Peyer's patch (tissue), 4 donors: ENCODE measurements at regions not wholly inside any gene's neighbourhood (a gene's known extent, or its start where the extent isn't known, plus 50 kb on each side); places are given as distances from the start of the nearest gene placed in this dataset.
"Not testable (repeated sequence)": the region's sequence is repeated elsewhere in the genome, so short reads cannot be mapped to it uniquely, and the experiment has no call there.

Experiments
- DNase-seq, 3 donors: peaks; one replicate each; pipeline ENCODE4 v3.0.0-alpha.2; 2017 to 2019
- H3K27ac ChIP-seq, 4 donors: fragments of 200-600 bp; sonication (generic); one replicate each; pipeline ENCODE4 v1.5.1; 2016 to 2019
- H3K27me3 ChIP-seq, 2 donors: fragments of 200-600 bp; sonication (generic); one replicate each; pipeline ENCODE4 v1.5.1; 2019
- H3K36me3 ChIP-seq, 3 donors: fragments of 200-600 bp; sonication (generic); one replicate each; pipeline ENCODE4 v1.5.1; 2016 to 2019
- H3K4me1 ChIP-seq, 4 donors: fragments of 200-600 bp; sonication (generic); one replicate each; pipeline ENCODE4 v1.5.1; 2016 to 2019
- H3K4me3 ChIP-seq, 4 donors: fragments of 200-600 bp; sonication (generic); 1 replicate in 3 of 4; 2 replicates in 1 of 4; pipeline ENCODE4 v1.5.1; 2016 to 2019; ENCODE audit warnings: mild to moderate bottlenecking in 1 of 4
- H3K9me3 ChIP-seq, 4 donors: fragments of 200-600 bp; sonication (generic); one replicate each; pipeline ENCODE4 v1.5.1; 2016 to 2019; ENCODE audit warnings: mild to moderate bottlenecking in 1 of 4
- POLR2A ChIP-seq, 2 donors: fragments of 450-650 bp; IDR thresholded peaks; one replicate each; pipeline ENCODE4 v1.5.1; 2017; ENCODE audit warnings: antibody characterized with exemption in 2 of 2, mild to moderate bottlenecking in 2 of 2, moderate library complexity in 2 of 2
- TF ChIP-seq, protein P1 (sequence below), 6 experiments: fragments of 450-650 bp in 4 of 6; fragments of 200-600 bp in 2 of 6; sonication (generic) in 1 of 6; IDR thresholded peaks; one replicate each; pipeline ENCODE4 v1.5.1; 2017 to 2019; ENCODE audit warnings: antibody characterized with exemption in 6 of 6, mild to moderate bottlenecking in 3 of 6, moderate library complexity in 1 of 6

- no peak overlapping the region for H3K4me3 ChIP-seq
- H3K4me1 ChIP-seq = no peaks in the 10 kb centered on the region
- no peak for DNase-seq
- no peak for TF ChIP-seq POLR2A (IDR thresholded peaks at IDR 0.05)
- TF ChIP-seq, protein P1, sequence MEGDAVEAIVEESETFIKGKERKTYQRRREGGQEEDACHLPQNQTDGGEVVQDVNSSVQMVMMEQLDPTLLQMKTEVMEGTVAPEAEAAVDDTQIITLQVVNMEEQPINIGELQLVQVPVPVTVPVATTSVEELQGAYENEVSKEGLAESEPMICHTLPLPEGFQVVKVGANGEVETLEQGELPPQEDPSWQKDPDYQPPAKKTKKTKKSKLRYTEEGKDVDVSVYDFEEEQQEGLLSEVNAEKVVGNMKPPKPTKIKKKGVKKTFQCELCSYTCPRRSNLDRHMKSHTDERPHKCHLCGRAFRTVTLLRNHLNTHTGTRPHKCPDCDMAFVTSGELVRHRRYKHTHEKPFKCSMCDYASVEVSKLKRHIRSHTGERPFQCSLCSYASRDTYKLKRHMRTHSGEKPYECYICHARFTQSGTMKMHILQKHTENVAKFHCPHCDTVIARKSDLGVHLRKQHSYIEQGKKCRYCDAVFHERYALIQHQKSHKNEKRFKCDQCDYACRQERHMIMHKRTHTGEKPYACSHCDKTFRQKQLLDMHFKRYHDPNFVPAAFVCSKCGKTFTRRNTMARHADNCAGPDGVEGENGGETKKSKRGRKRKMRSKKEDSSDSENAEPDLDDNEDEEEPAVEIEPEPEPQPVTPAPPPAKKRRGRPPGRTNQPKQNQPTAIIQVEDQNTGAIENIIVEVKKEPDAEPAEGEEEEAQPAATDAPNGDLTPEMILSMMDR (IDR thresholded peaks at IDR 0.05) = no peak
- no peaks in the 10 kb centered on the region for H3K27me3 ChIP-seq
- no peaks in the 10 kb centered on the region for H3K9me3 ChIP-seq
- H3K27ac ChIP-seq = no peak overlapping the region
- no peaks in the 10 kb centered on the region for H3K36me3 ChIP-seq
These were observed 54.8 kb upstream of the HMGB1 start for GRCh38 chr13:30520571-30520970.

DNA sequence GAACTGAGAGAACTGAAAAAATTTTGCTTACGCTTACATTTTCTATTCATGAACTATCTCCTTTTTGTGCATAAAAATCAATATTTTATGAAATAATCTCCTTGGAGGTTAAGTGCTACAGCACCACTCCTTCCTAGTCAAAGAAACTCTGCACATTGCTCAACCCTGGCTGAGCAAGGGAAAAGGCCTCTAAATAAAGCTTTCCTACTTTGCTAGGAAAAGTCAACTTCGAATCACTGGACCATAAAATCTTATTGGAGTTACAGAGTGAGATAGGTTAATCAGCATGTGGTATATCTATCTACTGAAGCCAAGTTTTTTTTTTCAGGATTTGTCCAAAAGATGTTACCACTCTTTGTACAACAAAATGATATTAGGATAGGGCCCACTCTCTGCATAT is 57.5 kb upstream of the HMGB1 start:
- no peaks in the 10 kb centered on the region for H3K36me3 ChIP-seq
- TF ChIP-seq, protein P1 (IDR thresholded peaks at IDR 0.05) = no peak
- no peak for TF ChIP-seq POLR2A (IDR thresholded peaks at IDR 0.05)
- no peaks in the 10 kb centered on the region for H3K9me3 ChIP-seq
- no peaks in the 10 kb centered on the region for H3K27me3 ChIP-seq
- H3K4me3 ChIP-seq = no peak overlapping the region
- H3K4me1 ChIP-seq = no peaks in the 10 kb centered on the region
- H3K27ac ChIP-seq = no peak overlapping the region
- DNase-seq = no peak

- not testable (repeated sequence) for H3K27me3 ChIP-seq, H3K4me1 ChIP-seq, DNase-seq, H3K36me3 ChIP-seq, H3K27ac ChIP-seq, H3K4me3 ChIP-seq, H3K9me3 ChIP-seq
These were observed 58.1 kb upstream of the HMGB1 start for GRCh38 chr13:30523817-30524216.

DNA sequence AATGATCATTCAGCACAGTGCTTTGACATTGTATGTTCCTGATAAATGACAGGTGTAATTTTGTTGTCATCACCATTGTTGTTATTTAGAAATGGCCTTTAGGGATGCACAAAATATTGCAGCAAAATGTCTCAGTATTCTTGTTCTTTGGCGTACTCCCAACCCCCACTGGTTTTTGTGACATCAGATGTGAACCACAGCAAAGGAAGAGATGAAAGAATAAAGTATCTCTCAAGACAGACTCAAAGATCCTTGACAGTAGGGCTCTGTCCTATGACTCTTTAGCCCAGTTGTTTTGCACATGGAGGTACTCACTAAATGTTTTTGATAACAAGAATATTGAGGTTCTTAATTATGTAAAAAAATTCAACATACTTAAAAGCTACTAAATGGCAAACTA is 59.5 kb upstream of the HMGB1 start:
- DNase-seq, H3K36me3 ChIP-seq, H3K4me3 ChIP-seq, H3K9me3 ChIP-seq, H3K27me3 ChIP-seq, H3K4me1 ChIP-seq, H3K27ac ChIP-seq: not testable (repeated sequence)

DNA sequence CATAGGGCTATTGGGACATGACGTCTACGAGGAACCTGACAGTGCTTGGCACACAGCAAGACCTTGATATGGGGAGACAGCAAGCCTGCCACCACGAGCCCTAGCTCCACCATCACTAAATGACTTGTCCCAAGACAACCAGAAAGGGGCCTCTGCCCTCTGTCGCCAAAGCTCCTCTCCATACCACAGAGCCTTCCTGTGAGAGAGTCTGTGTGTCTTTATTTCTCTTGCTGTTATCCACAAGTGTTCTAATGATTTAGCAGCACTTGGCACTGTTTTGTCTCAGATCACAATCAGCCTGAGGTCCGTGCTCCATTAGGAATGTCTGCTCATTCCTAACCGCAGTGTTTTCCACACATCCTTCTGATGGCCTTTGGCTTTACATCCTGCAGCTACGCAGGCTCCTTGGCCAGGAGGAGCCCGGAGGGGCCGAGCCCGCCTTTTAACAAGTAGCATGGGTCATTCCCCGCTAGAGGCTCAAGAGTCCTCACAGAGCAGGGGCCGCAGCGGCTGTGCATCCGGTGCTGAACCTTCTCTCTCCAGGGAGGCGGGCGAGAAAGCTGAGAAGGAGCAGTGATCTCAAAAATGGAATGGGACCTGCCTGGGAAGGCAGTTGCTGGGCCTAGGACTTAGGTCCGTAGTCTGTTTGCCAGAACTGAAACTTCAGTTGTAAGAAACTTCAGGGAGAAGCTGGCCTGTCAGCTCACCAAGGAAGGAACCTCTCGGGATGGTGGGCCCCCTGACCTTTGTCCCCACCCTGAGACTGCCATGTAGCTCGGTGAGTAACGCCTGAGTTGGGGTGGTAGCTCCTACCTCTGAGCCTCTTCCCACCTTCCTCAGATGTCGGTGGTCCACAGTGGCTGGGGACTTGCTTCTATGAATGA is 61.1 kb upstream of the HMGB1 start:
- TF ChIP-seq, protein P1 (IDR thresholded peaks at IDR 0.05) = no peak
- TF ChIP-seq POLR2A (IDR thresholded peaks at IDR 0.05) = no peak
- no peaks in the 10 kb centered on the region for H3K36me3 ChIP-seq
- H3K4me3 ChIP-seq = no peak overlapping the region

GRCh38 chr13:30529085-30529834 is 63.5 kb upstream of the HMGB1 start:
- no peak overlapping the region for H3K27ac ChIP-seq
- H3K9me3 ChIP-seq = no peaks in the 10 kb centered on the region
- no peak for TF ChIP-seq POLR2A (IDR thresholded peaks at IDR 0.05)
- TF ChIP-seq, protein P1 (IDR thresholded peaks at IDR 0.05) = no peak
- H3K27me3 ChIP-seq = no peaks in the 10 kb centered on the region
- no peak overlapping the region for H3K4me3 ChIP-seq
- DNase-seq = no peak
- no peaks in the 10 kb centered on the region for H3K36me3 ChIP-seq
- no peaks in the 10 kb centered on the region for H3K4me1 ChIP-seq

More for the DNA sequence above, 61.1 kb upstream of the HMGB1 start:
- Histone ChIP-seq H3K9me3 (no peaks in the 10 kb centered on the region), H3K27ac (no peak overlapping the region), H3K27me3 (no peaks in the 10 kb centered on the region), H3K4me1 (no peaks in the 10 kb centered on the region)
- DNase-seq = no peak
